ENCODE measurements at regions not wholly inside any gene's neighbourhood (a gene's known extent, or its start where the extent isn't known, plus 50 kb on each side); places are given as distances from the start of the nearest gene placed in this dataset.
"Not testable (repeated sequence)": the region's sequence is repeated elsewhere in the genome, so short reads cannot be mapped to it uniquely, and the experiment has no call there.

DNA sequence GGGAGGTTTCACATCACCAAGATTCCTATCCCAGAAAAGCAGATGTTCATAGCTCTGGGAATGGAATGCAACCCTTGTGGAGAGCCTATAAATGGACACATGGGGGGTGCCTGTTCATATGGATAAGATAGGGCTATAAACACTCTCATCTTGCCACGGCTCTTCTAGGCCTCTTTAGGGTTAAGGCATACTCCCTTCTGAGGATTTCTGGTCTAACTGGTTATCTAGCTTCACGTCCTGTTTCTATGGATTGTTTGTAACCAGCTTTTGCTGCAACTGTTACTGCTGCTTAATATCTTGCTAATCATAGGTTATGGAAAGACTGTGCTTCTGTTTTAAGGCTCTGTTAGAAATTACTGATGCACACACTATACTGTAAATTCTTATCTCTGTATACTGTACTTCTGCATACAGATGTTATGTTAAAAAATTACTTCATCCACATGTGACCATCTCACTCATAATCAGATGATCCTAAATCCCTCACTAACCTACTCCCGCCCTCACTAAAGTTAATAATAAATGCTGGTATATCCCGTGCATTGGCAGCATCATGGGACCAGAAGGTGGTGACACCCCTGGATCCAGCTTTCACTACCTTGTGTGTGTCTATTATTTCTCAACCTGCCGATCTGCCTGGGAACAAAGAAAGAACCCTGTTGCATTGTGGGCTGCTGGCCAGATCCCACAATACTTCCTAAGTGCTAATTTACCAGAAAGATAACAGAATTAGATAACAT, 68.7 kb downstream of the PRKAB2 start:
- H3K27me3 ChIP-seq (ENCODE audit: control insufficient read depth, insufficient read depth, low read length); ATAC-seq; intact Hi-C loops (cut with micrococcal nuclease): not testable (repeated sequence)

DNA sequence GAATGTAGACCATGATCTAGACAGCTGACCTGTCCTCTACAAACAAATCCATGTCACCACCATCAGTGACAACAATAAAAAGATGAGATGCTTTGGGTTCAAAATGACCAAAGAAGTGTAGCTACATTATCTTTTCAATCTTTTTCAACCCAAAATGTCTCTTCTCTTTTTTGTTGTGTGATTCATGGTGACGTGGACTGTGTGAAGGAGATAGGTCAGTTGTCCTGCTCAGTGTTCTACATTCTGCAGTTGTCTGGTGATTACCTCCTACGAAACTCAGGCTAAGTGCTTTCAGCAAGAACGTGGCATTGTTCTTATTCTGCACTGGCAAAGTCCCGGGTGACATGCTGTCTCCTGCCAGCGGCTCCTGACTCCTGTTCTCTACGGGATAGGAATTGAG, 73.1 kb downstream of the PRKAB2 start:
- Histone ChIP-seq H3K4me3 (ENCODE audit: low read length) (no peak overlapping the region), H3K36me3 (ENCODE audit: control insufficient read depth, insufficient read depth, low read length) (no peaks in the 10 kb centered on the region), H3K27me3 (ENCODE audit: control insufficient read depth, insufficient read depth, low read length) (no peaks in the 10 kb centered on the region), H3K9me3 (ENCODE audit: control insufficient read depth, insufficient read depth, low read length) (no peaks in the 10 kb centered on the region), H3K27ac (ENCODE audit: low read length) (no peak overlapping the region), H3K4me1 (ENCODE audit: control insufficient read depth, insufficient read depth, low read length) (no peaks in the 10 kb centered on the region)
- H3K27me3 Mint-ChIP-seq (ENCODE audit: low read depth in 2 of 2): peaks cover 22 to 32% of the 10 kb centered on the region in 2 donors
- WGBS (ENCODE audit: insufficient coverage): 69% methylated on average over 6 of the region's 6 CpGs
- no peak overlapping the region for H3K4me3 Mint-ChIP-seq
- no peaks in the 10 kb centered on the region for H3K4me1 Mint-ChIP-seq
- intact Hi-C loops (cut with micrococcal nuclease): no loop called here
- H3K36me3 Mint-ChIP-seq: no peaks in the 10 kb centered on the region
- DNase-seq (no peak), ATAC-seq (no peak)
- no peak overlapping the region for H3K27ac Mint-ChIP-seq
- TF ChIP-seq, protein P1, sequence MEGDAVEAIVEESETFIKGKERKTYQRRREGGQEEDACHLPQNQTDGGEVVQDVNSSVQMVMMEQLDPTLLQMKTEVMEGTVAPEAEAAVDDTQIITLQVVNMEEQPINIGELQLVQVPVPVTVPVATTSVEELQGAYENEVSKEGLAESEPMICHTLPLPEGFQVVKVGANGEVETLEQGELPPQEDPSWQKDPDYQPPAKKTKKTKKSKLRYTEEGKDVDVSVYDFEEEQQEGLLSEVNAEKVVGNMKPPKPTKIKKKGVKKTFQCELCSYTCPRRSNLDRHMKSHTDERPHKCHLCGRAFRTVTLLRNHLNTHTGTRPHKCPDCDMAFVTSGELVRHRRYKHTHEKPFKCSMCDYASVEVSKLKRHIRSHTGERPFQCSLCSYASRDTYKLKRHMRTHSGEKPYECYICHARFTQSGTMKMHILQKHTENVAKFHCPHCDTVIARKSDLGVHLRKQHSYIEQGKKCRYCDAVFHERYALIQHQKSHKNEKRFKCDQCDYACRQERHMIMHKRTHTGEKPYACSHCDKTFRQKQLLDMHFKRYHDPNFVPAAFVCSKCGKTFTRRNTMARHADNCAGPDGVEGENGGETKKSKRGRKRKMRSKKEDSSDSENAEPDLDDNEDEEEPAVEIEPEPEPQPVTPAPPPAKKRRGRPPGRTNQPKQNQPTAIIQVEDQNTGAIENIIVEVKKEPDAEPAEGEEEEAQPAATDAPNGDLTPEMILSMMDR (IDR thresholded peaks at IDR 0.05): no peak
- H3K9me3 Mint-ChIP-seq: no peaks in the 10 kb centered on the region

More for the DNA sequence above, 68.7 kb downstream of the PRKAB2 start:
- not testable (repeated sequence) for H3K9me3 Mint-ChIP-seq; H3K4me3 ChIP-seq (ENCODE audit: low read length); H3K4me3 Mint-ChIP-seq; H3K36me3 Mint-ChIP-seq; H3K27ac ChIP-seq (ENCODE audit: low read length); H3K4me1 Mint-ChIP-seq; H3K9me3 ChIP-seq (ENCODE audit: control insufficient read depth, insufficient read depth, low read length); DNase-seq; H3K4me1 ChIP-seq (ENCODE audit: control insufficient read depth, insufficient read depth, low read length); H3K27ac Mint-ChIP-seq; H3K36me3 ChIP-seq (ENCODE audit: control insufficient read depth, insufficient read depth, low read length)
- 76% methylated on average over 5 of the region's 5 CpGs for WGBS (ENCODE audit: insufficient coverage)
- H3K27me3 Mint-ChIP-seq (ENCODE audit: low read depth in 2 of 2): peaks cover 24 to 32% of the 10 kb centered on the region in 2 donors

DNA sequence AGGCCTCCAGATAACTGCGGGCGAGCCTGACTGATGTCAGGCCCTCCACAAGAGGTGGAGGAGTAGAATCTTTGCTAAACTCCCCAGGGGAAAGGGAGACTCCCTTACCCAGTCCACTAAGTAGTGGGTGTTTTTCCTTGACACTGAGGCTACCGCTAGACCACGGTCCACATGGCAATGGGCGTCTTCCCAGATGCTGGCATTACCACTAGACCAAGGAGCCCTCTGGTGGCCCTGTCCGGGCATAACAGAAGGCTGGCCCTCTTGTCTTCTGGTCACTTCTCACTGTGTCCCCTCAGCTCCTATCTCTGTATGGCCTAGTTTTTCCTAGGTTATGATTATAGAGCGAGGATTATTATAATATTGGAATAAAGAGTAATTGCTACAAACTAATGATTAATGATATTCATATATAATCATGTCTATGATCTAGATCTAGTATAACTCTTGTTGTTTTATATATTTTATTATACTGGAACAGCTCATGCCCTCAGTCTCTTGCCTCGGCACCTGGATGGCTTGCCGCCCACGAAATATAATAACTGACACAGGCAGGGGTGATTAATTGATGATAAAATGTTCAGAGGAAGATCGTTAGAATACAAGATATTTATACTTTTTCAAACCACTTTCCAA, 73.8 kb downstream of the PRKAB2 start:
- H3K36me3 ChIP-seq (ENCODE audit: control insufficient read depth, insufficient read depth, low read length); H3K27me3 ChIP-seq (ENCODE audit: control insufficient read depth, insufficient read depth, low read length); H3K27ac ChIP-seq (ENCODE audit: low read length); ATAC-seq; H3K9me3 ChIP-seq (ENCODE audit: control insufficient read depth, insufficient read depth, low read length); H3K4me3 Mint-ChIP-seq; intact Hi-C loops (cut with micrococcal nuclease); H3K4me1 ChIP-seq (ENCODE audit: control insufficient read depth, insufficient read depth, low read length); H3K27ac Mint-ChIP-seq; H3K9me3 Mint-ChIP-seq; H3K4me3 ChIP-seq (ENCODE audit: low read length); H3K4me1 Mint-ChIP-seq; H3K36me3 Mint-ChIP-seq: not testable (repeated sequence)
- 33% methylated on average over 4 of the region's 11 CpGs for WGBS (ENCODE audit: insufficient coverage)
- peaks cover 20 to 32% of the 10 kb centered on the region in 2 donors for H3K27me3 Mint-ChIP-seq (ENCODE audit: low read depth in 2 of 2)
- DNase-seq: peak in 1 of 2 donors; percentile 22
- TF ChIP-seq, protein P1 (IDR thresholded peaks at IDR 0.05): peak; percentile 11

DNA sequence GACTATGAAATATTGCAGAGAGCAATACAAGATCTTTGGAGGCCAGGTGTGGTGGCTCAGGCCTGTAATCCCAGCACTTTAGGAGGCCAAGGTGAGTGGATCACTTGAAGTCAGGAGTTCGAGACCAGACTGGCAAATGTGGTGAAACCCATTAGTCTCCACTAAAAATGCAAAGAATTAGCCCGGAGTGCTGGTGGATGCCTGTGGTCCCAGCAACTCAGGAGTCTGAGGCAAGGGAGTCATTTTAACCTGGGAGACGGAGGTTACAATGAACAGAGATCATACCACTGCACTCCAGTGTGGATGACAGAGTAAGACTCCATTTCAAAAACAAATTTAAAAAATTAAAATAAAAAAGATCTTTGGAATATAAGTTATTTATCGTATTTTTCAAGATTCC, 76.6 kb downstream of the PRKAB2 start:
- Mint-ChIP-seq H3K9me3 (no peaks in the 10 kb centered on the region), H3K27me3 (ENCODE audit: low read depth in 2 of 2) (peaks cover 25 to 28% of the 10 kb centered on the region in 2 donors), H3K4me3 (no peak overlapping the region), H3K36me3 (no peaks in the 10 kb centered on the region), H3K4me1 (no peaks in the 10 kb centered on the region), H3K27ac (no peak overlapping the region)
- Histone ChIP-seq H3K27me3 (ENCODE audit: control insufficient read depth, insufficient read depth, low read length) (no peaks in the 10 kb centered on the region), H3K9me3 (ENCODE audit: control insufficient read depth, insufficient read depth, low read length) (no peaks in the 10 kb centered on the region), H3K27ac (ENCODE audit: low read length) (no peak overlapping the region), H3K4me1 (ENCODE audit: control insufficient read depth, insufficient read depth, low read length) (no peaks in the 10 kb centered on the region), H3K36me3 (ENCODE audit: control insufficient read depth, insufficient read depth, low read length) (no peaks in the 10 kb centered on the region), H3K4me3 (ENCODE audit: low read length) (no peak overlapping the region)
- ATAC-seq: no peak
- WGBS (ENCODE audit: insufficient coverage): 100% methylated on average over 3 of the region's 4 CpGs
- DNase-seq: no peak
- intact Hi-C loops (cut with micrococcal nuclease): no loop called here
- TF ChIP-seq, protein P1 (IDR thresholded peaks at IDR 0.05): no peak

Data from natural killer cell (primary cell).